H4 (cell line): ENCODE measurements at regions not wholly inside any gene's neighbourhood (a gene's known extent, or its start where the extent isn't known, plus 50 kb on each side); places are given as distances from the start of the nearest gene placed in this dataset.
"Not testable (repeated sequence)": the region's sequence is repeated elsewhere in the genome, so short reads cannot be mapped to it uniquely, and the experiment has no call there.

Source experiments
- DNase-seq: peaks from one replicate; pipeline ENCODE4 v3.0.0-alpha.2; 2015; ENCODE audit warnings: low spot score

DNA sequence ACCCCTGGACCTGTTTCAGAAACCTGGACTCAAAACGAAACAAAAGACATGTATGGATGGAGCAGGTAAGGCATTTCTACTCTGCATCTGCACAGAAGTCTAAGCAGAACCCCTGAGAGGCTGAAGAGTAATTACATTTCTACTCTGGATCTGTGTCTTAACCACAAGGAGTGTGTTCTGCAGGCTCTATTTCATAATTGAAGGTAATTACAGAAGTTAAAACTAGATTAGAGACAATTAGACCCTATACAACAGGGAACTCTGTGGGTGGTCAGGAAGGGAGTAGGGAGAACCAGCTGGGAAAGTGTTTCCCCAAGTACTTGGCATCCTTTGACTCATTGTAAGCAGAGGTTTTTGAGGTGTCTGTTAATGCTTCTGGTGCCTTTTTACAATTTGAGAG lies 69.8 kb downstream of the IGSF1 start:
- DNase-seq, result peak; percentile 4

DNA sequence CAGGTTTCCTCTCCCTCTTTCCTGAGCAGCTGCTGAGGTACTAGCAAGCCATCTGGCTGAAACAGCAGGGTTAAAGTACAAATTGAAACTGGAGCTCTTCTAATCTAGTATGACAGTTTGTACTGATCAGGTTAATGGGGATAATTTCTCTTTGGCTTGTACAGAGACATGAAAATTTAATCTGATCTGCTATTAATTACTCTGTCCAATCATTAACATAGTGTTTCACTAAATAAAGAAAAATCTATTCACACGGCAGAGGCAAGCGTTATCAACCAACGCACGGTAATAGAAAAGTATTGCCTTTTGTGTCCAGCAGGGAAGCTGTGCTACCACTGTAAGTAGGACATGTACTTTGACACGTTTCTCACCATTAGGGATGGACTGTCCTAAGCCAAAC lies 71.1 kb downstream of the IGSF1 start:
- no peak for DNase-seq

DNA sequence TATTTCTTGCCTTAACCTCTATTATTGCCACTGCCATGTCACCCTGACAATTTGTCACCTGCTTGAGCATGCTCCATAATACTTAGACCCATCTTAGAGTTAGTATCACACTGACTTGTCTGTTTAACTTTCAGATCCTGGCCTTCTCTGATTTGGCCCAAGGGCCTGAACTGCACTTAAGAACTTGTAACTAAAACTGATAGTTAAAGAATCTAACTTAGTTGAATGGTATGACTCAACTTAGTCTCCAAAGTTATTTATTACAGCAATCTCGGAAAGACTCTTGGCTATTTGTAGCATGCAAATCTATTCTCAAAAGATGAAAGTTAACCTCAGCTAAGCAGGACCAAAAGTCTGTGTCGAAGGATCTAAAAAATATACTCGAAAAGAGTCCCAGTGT lies 72.3 kb downstream of the IGSF1 start:
- no peak for DNase-seq

DNA sequence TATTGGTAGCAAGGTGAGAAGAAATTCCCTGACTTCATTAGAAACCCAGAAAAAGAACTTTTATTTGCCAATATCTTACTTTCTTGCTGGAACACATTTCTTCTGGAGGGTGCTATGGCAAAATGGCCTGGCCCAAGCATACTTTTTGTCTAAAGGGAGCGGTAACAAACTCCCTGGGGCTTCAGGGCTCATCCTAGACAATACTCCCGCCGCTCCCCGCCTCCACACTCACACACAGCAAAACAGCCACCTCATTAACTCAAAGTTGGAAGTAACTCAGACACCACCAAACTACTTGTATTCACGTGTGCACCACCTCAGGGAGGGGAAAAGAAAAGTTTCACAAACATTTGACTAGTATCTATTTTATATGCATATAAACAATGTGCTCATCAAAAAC lies 75.7 kb downstream of the IGSF1 start:
- DNase-seq, result no peak

DNA sequence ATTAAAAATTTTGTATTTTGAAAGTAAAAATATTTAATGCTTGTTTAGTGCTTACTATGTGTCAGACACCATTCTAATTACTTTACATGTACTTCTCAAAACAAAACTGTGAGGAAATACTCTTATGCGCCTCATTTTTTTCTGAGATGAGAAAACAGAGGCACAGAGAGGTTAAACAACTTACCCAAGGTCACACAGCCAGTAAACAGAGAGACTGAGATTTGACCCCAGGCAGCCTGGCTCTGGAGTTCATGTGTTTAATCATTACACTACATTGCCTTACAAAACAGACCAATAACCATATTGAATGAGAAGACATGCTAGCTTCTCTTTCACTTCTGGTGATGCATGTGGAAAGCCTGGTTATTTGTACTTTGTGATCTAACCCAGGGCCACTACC lies 86.3 kb downstream of the IGSF1 start:
- no peak for DNase-seq

DNA sequence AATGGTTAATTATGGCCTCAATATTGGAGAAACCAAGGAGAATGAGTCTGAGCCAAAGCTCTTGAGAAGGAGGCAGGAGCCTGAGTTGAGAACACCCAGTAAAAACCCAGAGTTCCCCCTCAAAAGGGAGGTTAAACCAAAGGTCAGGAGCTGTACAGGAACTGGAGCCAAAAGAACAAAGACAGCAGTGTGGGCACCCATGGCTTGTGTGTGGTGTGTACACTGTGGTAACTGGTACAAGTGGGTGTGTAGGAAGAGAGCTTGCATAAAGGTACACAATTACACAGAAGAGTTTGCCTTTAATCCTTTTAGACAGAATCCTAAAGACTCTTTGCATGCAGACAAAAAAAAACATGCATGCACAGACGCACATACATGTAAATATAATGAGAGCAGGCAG lies 87.1 kb downstream of the IGSF1 start:
- DNase-seq, result no peak

DNA sequence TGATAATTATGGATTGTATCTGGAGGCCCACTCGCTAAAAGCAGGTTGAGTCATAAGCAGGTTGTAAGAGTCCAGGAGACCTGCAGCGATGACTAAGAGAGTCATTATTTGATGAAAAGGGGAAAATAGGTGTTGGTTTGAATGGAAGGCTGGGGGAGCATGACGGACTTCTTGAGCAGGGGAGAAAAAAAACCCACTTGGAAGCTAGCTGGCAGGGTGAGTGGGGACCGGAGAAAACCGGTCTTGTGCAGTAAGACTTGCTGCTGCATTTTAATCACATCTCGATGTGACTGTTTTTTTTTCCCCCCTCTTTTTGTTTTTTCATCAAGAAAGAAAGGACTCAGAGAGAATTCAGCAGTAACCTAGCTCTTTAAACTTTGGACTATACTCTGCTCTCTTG lies 90.0 kb downstream of the IGSF1 start:
- DNase-seq, result no peak

DNA sequence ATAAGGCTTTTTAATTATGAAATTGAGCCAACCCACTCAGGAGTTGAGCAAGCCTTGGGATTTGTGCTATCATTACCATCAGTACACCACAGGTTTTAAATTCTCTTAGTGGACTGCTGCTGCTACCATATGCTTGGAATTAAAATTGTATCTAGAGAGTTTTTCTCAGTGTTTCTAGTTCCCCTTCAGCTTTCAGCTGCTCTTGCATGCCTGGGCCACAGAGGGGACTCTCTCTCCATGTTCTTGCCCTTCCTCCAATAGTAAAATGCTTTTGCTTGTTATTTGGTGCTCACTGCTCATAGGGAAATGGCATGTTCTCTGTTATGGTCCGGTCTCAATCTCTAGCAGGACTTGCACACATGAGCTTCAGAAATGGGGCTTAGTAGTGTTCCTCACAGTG lies 101.9 kb downstream of the IGSF1 start:
- DNase-seq, result no peak

DNA sequence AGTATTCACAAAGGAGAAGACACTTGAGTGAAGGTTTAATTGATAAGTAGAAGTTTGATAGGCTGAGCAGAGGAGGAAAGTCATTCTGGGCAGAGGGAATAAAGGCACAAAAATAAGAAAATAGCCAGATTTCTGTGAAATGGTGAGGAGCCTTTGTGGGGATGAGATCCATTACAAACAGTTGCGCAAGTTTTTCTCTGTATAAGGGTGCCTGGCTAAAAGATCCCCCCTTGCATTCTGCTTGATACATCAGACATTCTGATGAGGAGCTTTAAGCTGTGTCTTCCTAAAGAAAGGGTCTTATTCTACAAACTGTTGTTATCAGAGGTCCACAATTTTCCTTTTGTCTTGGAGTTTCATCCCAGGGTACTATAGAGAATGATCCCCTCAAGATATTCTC lies 112.0 kb downstream of the ARHGAP36 start:
- DNase-seq, result no peak

DNA sequence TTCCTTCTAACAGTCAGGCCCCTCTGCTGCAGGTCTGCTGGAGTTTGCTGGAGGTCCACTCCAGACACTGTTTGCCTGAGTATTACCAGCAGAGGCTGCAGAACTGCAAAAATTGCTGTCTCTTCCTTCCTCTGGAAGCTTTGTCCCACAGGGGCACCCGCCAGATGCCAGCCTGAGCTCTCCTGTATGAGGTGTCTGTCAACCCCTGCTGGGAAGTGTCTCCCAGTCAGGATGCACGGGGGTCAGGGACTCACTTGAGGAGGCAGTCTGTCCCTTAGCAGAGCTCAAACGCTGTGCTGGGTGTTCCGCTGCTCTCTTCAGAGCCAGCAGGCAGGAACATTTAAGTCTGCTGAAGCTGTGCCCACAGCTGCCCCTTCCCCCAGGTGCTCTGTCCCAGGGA lies 105.5 kb downstream of the ARHGAP36 start:
- DNase-seq, result not testable (repeated sequence)

DNA sequence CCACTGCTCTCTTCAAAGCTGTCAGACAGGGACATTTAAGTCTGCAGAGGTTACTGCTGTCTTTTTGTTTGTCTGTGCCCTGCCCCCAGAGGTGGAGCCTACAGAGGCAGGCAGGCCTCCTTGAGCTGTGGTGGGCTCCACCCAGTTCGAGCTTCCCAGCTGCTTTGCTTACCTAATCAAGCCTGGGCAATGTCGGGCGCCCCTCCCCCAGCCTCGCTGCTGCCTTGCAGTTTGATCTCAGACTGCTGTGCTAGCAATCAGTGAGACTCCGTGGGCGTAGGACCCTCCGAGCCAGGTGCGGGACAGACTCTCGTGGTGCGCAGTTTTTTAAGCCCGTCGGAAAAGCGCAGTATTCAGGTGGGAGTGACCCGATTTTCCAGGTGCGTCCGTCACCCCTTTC lies 99.5 kb downstream of the ARHGAP36 start:
- not testable (repeated sequence) for DNase-seq

DNA sequence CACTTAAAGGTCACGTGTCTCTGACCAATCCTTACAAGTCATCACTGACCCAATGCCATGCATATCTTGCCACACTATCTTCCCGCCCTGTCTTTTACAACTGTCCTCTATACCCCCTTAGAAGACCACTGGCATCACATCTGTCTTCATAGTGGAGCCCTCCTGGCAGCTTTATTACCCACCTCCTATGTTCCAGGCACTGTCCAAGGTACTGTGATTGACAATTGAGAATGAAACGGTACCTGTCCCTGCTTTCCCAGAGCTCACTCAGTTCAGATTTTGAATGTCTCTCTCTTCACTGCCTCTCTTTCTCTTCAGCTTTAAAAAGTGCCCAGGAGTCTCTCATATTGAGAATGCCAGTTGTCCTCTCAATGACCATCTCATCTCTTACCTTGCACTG lies 88.6 kb downstream of the ARHGAP36 start:
- no peak for DNase-seq
